ENCODE measurements at regions not wholly inside any gene's neighbourhood (a gene's known extent, or its start where the extent isn't known, plus 50 kb on each side); places are given as distances from the start of the nearest gene placed in this dataset.

DNA sequence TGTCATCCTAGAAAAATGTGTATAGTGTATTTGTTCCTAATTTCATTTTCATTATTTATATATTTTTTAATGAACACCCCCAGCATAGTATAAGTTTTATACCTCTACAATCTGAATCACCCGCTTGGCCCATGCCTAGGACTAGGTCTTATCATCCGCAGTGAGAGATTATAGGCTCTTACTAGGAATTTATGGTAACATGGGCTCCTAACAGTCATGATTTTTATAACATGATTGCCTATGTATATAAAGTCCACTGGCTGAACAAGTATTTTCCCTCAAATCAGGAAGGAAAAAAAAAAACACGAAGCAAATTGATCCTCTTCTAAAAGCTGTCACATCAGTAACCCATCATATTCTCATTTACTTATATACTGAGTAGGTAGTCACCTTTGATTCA, 666.1 kb upstream of the NRXN1 start:
- Histone ChIP-seq H3K27me3 (no peaks in the 10 kb centered on the region), H3K9me3 (no peaks in the 10 kb centered on the region), H3K36me3 (no peaks in the 10 kb centered on the region), H3K4me1 (no peaks in the 10 kb centered on the region), H3K4me3 (ENCODE audit: low read depth, low read length) (no peak overlapping the region)
- TF ChIP-seq, protein P1, sequence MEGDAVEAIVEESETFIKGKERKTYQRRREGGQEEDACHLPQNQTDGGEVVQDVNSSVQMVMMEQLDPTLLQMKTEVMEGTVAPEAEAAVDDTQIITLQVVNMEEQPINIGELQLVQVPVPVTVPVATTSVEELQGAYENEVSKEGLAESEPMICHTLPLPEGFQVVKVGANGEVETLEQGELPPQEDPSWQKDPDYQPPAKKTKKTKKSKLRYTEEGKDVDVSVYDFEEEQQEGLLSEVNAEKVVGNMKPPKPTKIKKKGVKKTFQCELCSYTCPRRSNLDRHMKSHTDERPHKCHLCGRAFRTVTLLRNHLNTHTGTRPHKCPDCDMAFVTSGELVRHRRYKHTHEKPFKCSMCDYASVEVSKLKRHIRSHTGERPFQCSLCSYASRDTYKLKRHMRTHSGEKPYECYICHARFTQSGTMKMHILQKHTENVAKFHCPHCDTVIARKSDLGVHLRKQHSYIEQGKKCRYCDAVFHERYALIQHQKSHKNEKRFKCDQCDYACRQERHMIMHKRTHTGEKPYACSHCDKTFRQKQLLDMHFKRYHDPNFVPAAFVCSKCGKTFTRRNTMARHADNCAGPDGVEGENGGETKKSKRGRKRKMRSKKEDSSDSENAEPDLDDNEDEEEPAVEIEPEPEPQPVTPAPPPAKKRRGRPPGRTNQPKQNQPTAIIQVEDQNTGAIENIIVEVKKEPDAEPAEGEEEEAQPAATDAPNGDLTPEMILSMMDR (IDR thresholded peaks at IDR 0.05; ENCODE audit: low read depth, low read length) = no peak
- DNase-seq = no peak

DNA sequence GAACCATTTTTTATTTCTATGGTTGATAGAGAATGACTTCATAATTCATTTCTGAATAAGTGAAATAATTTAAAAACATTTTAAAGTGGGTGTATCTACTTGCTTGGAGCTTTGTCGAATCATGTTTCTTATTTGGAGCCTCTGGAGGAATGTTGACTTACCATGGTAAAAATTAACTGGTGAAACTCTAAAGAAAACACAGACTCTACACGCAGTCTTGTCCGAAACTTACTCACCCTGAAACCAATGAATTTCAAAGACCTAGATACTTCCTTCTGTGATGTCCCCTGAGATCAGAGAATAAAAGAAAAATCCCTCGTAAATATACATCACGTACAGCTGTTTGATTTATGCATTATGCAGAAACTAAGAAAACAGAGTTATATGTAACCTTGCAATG, 665.2 kb upstream of the NRXN1 start:
- no peak for DNase-seq
- Histone ChIP-seq H3K36me3 (no peaks in the 10 kb centered on the region), H3K9me3 (no peaks in the 10 kb centered on the region), H3K27me3 (no peaks in the 10 kb centered on the region), H3K4me3 (ENCODE audit: low read depth, low read length) (no peak overlapping the region), H3K4me1 (no peaks in the 10 kb centered on the region)
- TF ChIP-seq, protein P1 (IDR thresholded peaks at IDR 0.05; ENCODE audit: low read depth, low read length) = no peak

DNA sequence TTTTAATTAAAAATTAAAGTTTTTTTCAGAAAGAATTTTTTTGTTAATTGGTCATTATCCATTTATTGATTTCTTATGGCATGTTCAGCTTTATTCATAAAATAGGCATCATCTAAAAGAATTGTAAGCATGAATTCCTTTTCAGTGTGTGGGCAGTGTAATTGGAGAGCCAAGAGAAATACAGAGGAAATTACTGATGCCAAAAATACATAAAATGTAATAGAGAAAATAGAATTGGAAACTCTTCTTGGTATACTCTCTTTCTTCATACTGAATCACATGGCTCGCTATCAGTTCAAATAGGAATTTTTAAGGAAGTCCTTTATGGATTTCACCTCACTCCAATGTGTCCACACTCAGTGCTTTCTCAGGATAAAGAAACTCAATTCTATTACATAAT, 663.6 kb upstream of the NRXN1 start:
- no peak overlapping the region for H3K4me3 ChIP-seq (ENCODE audit: low read depth, low read length)
- H3K27me3 ChIP-seq = no peaks in the 10 kb centered on the region
- no peaks in the 10 kb centered on the region for H3K4me1 ChIP-seq
- H3K9me3 ChIP-seq = no peaks in the 10 kb centered on the region
- no peak for DNase-seq
- TF ChIP-seq, protein P1 (IDR thresholded peaks at IDR 0.05; ENCODE audit: low read depth, low read length) = no peak
- no peaks in the 10 kb centered on the region for H3K36me3 ChIP-seq

DNA sequence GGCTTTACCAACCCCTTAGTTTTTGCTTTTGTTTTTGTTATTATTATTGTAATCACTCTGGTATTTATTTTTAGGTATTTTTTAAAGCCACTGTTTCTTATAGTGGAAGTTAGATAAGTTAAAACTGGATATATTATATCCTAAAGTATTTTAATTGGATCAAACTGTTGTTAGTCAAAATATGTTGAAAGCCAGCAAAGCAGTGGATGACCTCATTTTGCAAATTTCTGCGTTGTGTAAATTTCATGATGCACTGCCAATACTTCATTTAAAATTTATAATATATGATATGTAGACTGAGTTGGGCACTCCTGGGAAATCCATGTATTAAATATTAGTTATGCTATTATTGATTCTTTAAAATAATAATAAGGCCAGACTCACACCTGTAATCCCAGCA, 661.7 kb upstream of the NRXN1 start:
- Histone ChIP-seq H3K27me3 (no peaks in the 10 kb centered on the region), H3K4me1 (no peaks in the 10 kb centered on the region), H3K36me3 (no peaks in the 10 kb centered on the region), H3K4me3 (ENCODE audit: low read depth, low read length) (no peak overlapping the region), H3K9me3 (no peaks in the 10 kb centered on the region)
- DNase-seq = no peak
- TF ChIP-seq, protein P1 (IDR thresholded peaks at IDR 0.05; ENCODE audit: low read depth, low read length) = no peak

DNA sequence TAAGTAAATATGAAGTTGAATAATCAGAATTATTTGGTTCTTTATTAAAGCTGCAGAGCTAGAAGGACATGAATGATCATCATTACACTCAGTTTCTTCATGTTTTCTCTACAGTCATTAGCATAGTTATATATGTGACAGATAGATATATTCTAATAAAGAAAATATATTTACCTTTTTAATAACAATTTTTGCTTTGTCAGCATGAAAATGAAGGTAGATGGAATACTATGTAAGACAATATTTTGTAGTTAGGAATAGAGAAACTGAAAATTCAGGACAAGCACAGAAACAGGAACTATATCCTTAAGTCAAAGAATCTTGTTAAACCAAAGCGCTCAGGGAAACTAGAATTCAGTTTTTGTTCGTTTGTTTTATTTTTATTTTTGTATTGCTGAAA, 649.9 kb upstream of the NRXN1 start:
- TF ChIP-seq, protein P1 (IDR thresholded peaks at IDR 0.05; ENCODE audit: low read depth, low read length) = no peak
- H3K9me3 ChIP-seq = no peaks in the 10 kb centered on the region

DNA sequence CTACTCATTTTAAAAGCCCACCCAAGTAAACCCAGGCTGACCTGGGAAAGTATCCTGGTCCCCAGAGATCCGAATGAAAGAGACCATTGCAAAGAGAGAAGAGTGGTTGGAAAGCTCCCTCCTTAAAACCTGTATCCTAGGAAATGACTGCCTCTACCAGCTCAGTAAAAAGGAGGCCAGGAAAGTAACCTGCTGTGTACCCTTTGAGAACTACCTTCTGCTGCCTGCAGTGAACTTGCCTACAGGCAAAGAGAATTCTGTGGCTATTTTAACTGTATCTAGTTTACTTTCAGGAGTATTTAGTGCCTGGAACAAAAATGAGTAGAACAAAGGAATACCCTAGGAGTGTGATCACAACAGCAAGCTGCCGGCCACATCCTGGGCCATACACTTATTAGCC, 641.7 kb upstream of the NRXN1 start:
- Histone ChIP-seq H3K27me3 (no peaks in the 10 kb centered on the region), H3K4me3 (ENCODE audit: low read depth, low read length) (no peak overlapping the region), H3K9me3 (no peaks in the 10 kb centered on the region), H3K4me1 (no peaks in the 10 kb centered on the region), H3K36me3 (no peaks in the 10 kb centered on the region)
- TF ChIP-seq, protein P1 (IDR thresholded peaks at IDR 0.05; ENCODE audit: low read depth, low read length) = no peak
- DNase-seq = no peak

More for the DNA sequence above, 649.9 kb upstream of the NRXN1 start:
- no peaks in the 10 kb centered on the region for H3K27me3 ChIP-seq
- no peak for DNase-seq
- H3K36me3 ChIP-seq = no peaks in the 10 kb centered on the region
- no peak overlapping the region for H3K4me3 ChIP-seq (ENCODE audit: low read depth, low read length)
- no peaks in the 10 kb centered on the region for H3K4me1 ChIP-seq

Data from BE2C (cell line).